Testis (tissue), 2 donors: ENCODE measurements at regions not wholly inside any gene's neighbourhood (a gene's known extent, or its start where the extent isn't known, plus 50 kb on each side); places are given as distances from the start of the nearest gene placed in this dataset.

ENCODE experiments used
- DNase-seq: peaks from one replicate; pipeline ENCODE4 v3.0.0-alpha.2; 2019
- H3K27ac ChIP-seq, 2 donors: fragments of 200-600 bp; sonication (generic); one replicate each; pipeline ENCODE4 v1.5.1; 2019
- H3K27me3 ChIP-seq: fragments of 200-600 bp; sonication (generic); one replicate; pipeline ENCODE4 v1.5.1; 2019
- H3K36me3 ChIP-seq: fragments of 200-600 bp; sonication (generic); one replicate; pipeline ENCODE4 v1.5.1; 2017; ENCODE audit warnings: low read depth; ENCODE audit errors: missing control alignments
- H3K4me1 ChIP-seq: fragments of 200-600 bp; sonication (generic); one replicate; pipeline ENCODE4 v1.5.1; 2019
- H3K4me3 ChIP-seq, 2 donors: fragments of 200-600 bp; sonication (generic); one replicate each; pipeline ENCODE4 v1.5.1; 2017 to 2019
- H3K9me3 ChIP-seq: fragments of 200-600 bp; sonication (generic); one replicate; pipeline ENCODE4 v1.5.1; 2017
- POLR2A ChIP-seq: fragments of 450-650 bp; IDR thresholded peaks from one replicate; pipeline ENCODE4 v1.6.1; 2017; ENCODE audit warnings: antibody characterized with exemption, mild to moderate bottlenecking, moderate library complexity
- WGBS, 2 donors: methylation state at CpG; one replicate each; pipeline ENCODE4 v1.1.5; 2018; 5-methylcytosine and 5-hydroxymethylcytosine counted together
- intact Hi-C: fragments of 100-400 bp; cut with DNase I; formaldehyde crosslinking; loops from one replicate; pipeline ENCODE4 v1.15.1; 2023; ENCODE audit warnings: low total_unique reads
- TF ChIP-seq, protein P1 (sequence below), 3 experiments: fragments of 450-650 bp in 2 of 3; fragments of 200-600 bp in 1 of 3; sonication (generic) in 1 of 3; IDR thresholded peaks; one replicate each; pipeline ENCODE4 v1.5.1; 2016 to 2019; ENCODE audit warnings: antibody characterized with exemption in 3 of 3, mild to moderate bottlenecking in 2 of 3, moderate library complexity in 1 of 3

DNA sequence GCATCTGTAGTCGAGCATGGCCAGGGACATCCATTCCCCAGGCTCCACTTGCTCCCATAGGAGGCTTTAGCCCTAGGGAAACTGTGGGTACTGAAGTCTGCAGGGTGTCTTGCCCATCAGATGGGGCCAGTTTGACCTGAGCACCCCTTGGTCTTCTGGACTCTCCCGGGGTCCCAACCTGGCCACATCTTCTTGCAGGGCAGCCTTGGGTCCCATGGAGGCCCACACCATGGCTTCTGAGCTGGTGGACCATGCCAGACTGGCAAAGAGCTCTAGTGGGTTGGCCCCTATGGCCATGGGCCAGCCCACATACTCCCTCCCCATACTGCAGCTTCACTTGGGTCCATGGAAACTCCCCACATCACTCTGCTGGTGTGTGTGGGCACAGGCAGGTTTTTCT, 154.4 kb upstream of the PRLR start:
- WGBS, 2 donors, result 85% methylated on average over 2 of the region's 2 CpGs; no CpG with 5 or more reads in 1 of the 2 donors
- no peaks in the 10 kb centered on the region for H3K27me3 ChIP-seq
- DNase-seq, result no peak
- intact Hi-C loops, result no loop called here
- H3K4me1 ChIP-seq, result no peaks in the 10 kb centered on the region
- TF ChIP-seq POLR2A, result no peak
- TF ChIP-seq, protein P1, sequence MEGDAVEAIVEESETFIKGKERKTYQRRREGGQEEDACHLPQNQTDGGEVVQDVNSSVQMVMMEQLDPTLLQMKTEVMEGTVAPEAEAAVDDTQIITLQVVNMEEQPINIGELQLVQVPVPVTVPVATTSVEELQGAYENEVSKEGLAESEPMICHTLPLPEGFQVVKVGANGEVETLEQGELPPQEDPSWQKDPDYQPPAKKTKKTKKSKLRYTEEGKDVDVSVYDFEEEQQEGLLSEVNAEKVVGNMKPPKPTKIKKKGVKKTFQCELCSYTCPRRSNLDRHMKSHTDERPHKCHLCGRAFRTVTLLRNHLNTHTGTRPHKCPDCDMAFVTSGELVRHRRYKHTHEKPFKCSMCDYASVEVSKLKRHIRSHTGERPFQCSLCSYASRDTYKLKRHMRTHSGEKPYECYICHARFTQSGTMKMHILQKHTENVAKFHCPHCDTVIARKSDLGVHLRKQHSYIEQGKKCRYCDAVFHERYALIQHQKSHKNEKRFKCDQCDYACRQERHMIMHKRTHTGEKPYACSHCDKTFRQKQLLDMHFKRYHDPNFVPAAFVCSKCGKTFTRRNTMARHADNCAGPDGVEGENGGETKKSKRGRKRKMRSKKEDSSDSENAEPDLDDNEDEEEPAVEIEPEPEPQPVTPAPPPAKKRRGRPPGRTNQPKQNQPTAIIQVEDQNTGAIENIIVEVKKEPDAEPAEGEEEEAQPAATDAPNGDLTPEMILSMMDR (IDR thresholded peaks at IDR 0.05), result no peak
- H3K36me3 ChIP-seq, result no peaks in the 10 kb centered on the region
- no peak overlapping the region for H3K4me3 ChIP-seq
- H3K27ac ChIP-seq, result no peak overlapping the region
- no peaks in the 10 kb centered on the region for H3K9me3 ChIP-seq

DNA sequence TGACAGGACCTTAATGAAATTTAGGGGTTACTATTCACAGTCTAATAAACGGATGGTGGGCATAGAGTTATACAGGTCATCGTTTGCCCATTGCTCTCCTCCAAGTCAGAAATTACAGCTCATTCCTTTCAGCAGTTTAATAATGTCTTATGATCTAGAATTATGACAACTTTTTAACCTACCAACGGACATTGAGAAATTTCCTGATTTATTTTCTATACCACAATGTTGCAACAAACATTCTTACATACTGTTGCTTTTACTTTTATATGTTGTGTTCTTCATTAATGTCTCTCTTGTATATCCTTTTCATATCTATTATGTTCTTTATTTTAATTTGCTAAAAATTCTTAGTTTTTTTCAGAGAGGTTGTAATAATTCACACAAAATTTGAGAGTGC, 152.8 kb upstream of the PRLR start:
- intact Hi-C loops, result no loop called here
- H3K4me1 ChIP-seq, result no peaks in the 10 kb centered on the region
- H3K27me3 ChIP-seq, result no peaks in the 10 kb centered on the region
- WGBS, 2 donors, result 80 to 94% methylated on average over 3 of the region's 3 CpGs
- H3K9me3 ChIP-seq, result no peaks in the 10 kb centered on the region
- no peaks in the 10 kb centered on the region for H3K36me3 ChIP-seq
- no peak for DNase-seq
- TF ChIP-seq POLR2A, result no peak
- TF ChIP-seq, protein P1 (IDR thresholded peaks at IDR 0.05), result no peak
- no peak overlapping the region for H3K27ac ChIP-seq
- H3K4me3 ChIP-seq, result no peak overlapping the region

DNA sequence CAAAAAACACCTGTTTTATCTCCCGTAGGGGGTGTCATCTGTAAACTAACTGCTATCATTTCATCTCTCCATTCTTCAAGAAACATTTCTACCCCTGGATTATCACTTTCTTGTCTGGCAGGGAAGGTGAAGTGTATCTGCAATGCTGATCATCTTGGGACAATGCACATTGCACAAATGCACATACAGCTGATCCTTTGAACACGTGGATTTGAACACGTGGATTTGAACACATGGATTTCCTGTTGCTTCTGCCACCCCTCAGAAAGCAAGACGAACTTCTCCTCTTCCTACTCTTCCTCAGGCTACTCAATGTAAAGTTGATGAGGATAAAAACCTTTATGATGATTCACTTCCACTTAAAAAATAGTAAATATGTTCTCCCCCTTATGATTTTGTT, 147.4 kb upstream of the PRLR start:
- intact Hi-C loops, result no loop called here
- Histone ChIP-seq H3K9me3 (no peaks in the 10 kb centered on the region), H3K4me1 (no peaks in the 10 kb centered on the region), H3K27me3 (no peaks in the 10 kb centered on the region), H3K27ac (no peak overlapping the region), H3K36me3 (no peaks in the 10 kb centered on the region), H3K4me3 (no peak overlapping the region)
- TF ChIP-seq, protein P1 (IDR thresholded peaks at IDR 0.05), result no peak
- no peak for TF ChIP-seq POLR2A
- 77 to 87% methylated on average over 4 of the region's 4 CpGs for WGBS, 2 donors
- no peak for DNase-seq

DNA sequence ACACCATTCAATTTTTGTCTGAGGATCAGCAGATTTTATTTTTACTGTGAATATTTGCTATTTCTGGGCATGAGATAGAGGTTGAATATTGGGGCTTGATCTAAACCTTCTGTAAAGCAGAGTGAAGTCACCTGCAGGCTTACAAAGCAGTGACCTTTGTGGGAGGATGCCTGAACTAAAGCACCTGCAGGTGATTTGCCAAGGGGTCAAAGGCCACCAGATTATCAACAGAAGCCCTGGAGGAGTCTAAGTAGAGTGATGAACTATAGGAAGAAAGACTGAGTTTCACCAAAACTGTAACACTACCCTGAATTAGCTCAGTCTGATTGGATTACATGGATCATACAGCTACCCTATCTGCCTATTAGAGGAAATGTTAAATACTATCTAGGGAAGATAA, 144.3 kb upstream of the PRLR start:
- no peaks in the 10 kb centered on the region for H3K9me3 ChIP-seq
- H3K27ac ChIP-seq, result no peak overlapping the region
- intact Hi-C loops, result no loop called here
- no peaks in the 10 kb centered on the region for H3K27me3 ChIP-seq
- TF ChIP-seq POLR2A, result no peak
- TF ChIP-seq, protein P1 (IDR thresholded peaks at IDR 0.05), result no peak
- H3K4me1 ChIP-seq, result no peaks in the 10 kb centered on the region
- H3K36me3 ChIP-seq, result no peaks in the 10 kb centered on the region
- DNase-seq, result no peak
- no peak overlapping the region for H3K4me3 ChIP-seq

DNA sequence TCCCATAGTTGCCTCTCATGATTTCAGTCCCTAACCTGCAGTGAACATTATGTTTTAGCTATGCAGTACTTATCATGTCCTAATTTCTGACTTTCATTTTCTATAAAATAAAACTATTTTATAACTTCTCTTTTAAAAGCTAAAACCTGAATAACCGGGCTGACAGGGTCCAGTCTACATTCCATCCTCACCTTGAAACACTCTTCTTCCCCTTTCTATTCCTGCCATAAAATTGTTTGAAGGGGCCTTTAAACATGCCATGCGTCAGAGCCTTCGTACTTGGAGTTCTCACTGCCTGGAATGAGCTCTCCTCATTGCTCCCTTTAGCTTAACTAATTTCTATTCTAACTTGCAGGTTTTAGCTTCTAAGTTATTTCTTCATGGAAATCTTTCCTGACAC, 143.0 kb upstream of the PRLR start:
- intact Hi-C loops, result no loop called here
- DNase-seq, result no peak
- no peak overlapping the region for H3K4me3 ChIP-seq
- WGBS, 2 donors, result 88 to 90% methylated on average over 3 of the region's 3 CpGs
- no peaks in the 10 kb centered on the region for H3K36me3 ChIP-seq
- no peaks in the 10 kb centered on the region for H3K9me3 ChIP-seq
- no peaks in the 10 kb centered on the region for H3K27me3 ChIP-seq
- H3K27ac ChIP-seq, result no peak overlapping the region
- TF ChIP-seq POLR2A, result no peak
- TF ChIP-seq, protein P1 (IDR thresholded peaks at IDR 0.05), result no peak
- no peaks in the 10 kb centered on the region for H3K4me1 ChIP-seq
